HEK293 (cell line): ENCODE measurements at regions not wholly inside any gene's neighbourhood (a gene's known extent, or its start where the extent isn't known, plus 50 kb on each side); places are given as distances from the start of the nearest gene placed in this dataset.

ENCODE experiments used
- CTCF ChIA-PET: fragments of 350-600 bp; formaldehyde crosslinking; extraction: SDS; loops from one replicate; lab custom pipeline; 2021; ENCODE audit warnings: antibody characterized with exemption; lab: Yijun Ruan, JAX
- POLR2A ChIA-PET: fragments of 300-600 bp; formaldehyde crosslinking; extraction: SDS; loops from one replicate; lab custom pipeline; 2020; ENCODE audit warnings: antibody characterized with exemption, inconsistent platforms; lab: Yijun Ruan, JAX
- H3K27ac ChIP-seq: fragments of 200-500 bp; sonication (Bioruptor generic); 2 replicates; pipeline ENCODE4 v1.5.1; 2014; ENCODE audit warnings: low read depth, low read length, control low read depth, inconsistent platforms; ENCODE audit errors: extremely low read depth
- H3K36me3 ChIP-seq, 2 experiments: fragments of 200-500 bp in 1 of 2; sonication (Bioruptor generic) in 1 of 2; 1 replicate in 1 of 2; 2 replicates in 1 of 2; pipeline ENCODE4 v1.5.1; 2014 to 2017; ENCODE audit warnings: inconsistent platforms in 2 of 2, low read length in 2 of 2; ENCODE audit not compliant: control insufficient read depth in 2 of 2, insufficient read depth in 1 of 2
- H3K4me1 ChIP-seq: fragments of 200-500 bp; sonication (Bioruptor generic); 2 replicates; pipeline ENCODE4 v1.5.1; 2014; ENCODE audit warnings: mild to moderate bottlenecking, low read length, inconsistent platforms; ENCODE audit not compliant: control insufficient read depth, insufficient read depth
- H3K4me3 ChIP-seq: 2 replicates; pipeline ENCODE4 v1.5.1; 2011; ENCODE audit warnings: low read depth, mild to moderate bottlenecking, control low read depth, low read length, moderate library complexity
- H3K9me3 ChIP-seq: fragments of 200-500 bp; sonication (Bioruptor generic); 2 replicates; pipeline ENCODE4 v1.5.1; 2014; ENCODE audit warnings: low read depth, low read length, inconsistent platforms; ENCODE audit not compliant: control insufficient read depth, insufficient read depth
- EGR2 ChIP-seq: fragments of 450-650 bp; formaldehyde crosslinking; IDR thresholded peaks from 2 replicates; pipeline ENCODE4 v1.5.1; 2016; ENCODE audit warnings: low read depth, missing biosample characterization, missing genetic modification characterization
- KLF10 ChIP-seq: fragments of 450-650 bp; IDR thresholded peaks from 2 replicates; pipeline ENCODE4 v1.5.1; 2018; ENCODE audit warnings: missing biosample characterization, mild to moderate bottlenecking, missing genetic modification characterization
- KLF9 ChIP-seq: fragments of 450-650 bp; formaldehyde crosslinking; IDR thresholded peaks from 2 replicates; pipeline ENCODE4 v1.5.1; 2016; ENCODE audit warnings: missing biosample characterization, missing genetic modification characterization, low read depth
- OSR2 ChIP-seq: fragments of 450-650 bp; formaldehyde crosslinking; IDR thresholded peaks from 2 replicates; pipeline ENCODE4 v1.5.1; 2016; ENCODE audit warnings: missing biosample characterization, missing genetic modification characterization
- REPIN1 ChIP-seq: fragments of 450-650 bp; formaldehyde crosslinking; IDR thresholded peaks from 2 replicates; pipeline ENCODE4 v1.5.1; 2017; ENCODE audit warnings: missing biosample characterization, missing genetic modification characterization, low read depth
- ZNF133 ChIP-seq: fragments of 450-650 bp; formaldehyde crosslinking; IDR thresholded peaks from 2 replicates; pipeline ENCODE4 v1.5.1; 2016; ENCODE audit warnings: missing biosample characterization, missing genetic modification characterization
- ZNF18 ChIP-seq: fragments of 450-650 bp; formaldehyde crosslinking; IDR thresholded peaks from 2 replicates; pipeline ENCODE4 v1.5.1; 2016; ENCODE audit warnings: missing biosample characterization, missing genetic modification characterization
- ZNF184 ChIP-seq: fragments of 450-650 bp; IDR thresholded peaks from 2 replicates; pipeline ENCODE4 v1.5.1; 2018; ENCODE audit warnings: missing biosample characterization, mild to moderate bottlenecking, missing genetic modification characterization
- ZNF26 ChIP-seq: fragments of 450-650 bp; formaldehyde crosslinking; IDR thresholded peaks from 2 replicates; pipeline ENCODE4 v1.5.1; 2016; ENCODE audit warnings: missing biosample characterization, missing genetic modification characterization
- ZNF416 ChIP-seq: fragments of 450-650 bp; formaldehyde crosslinking; IDR thresholded peaks from 2 replicates; pipeline ENCODE4 v1.5.1; 2016; ENCODE audit warnings: missing biosample characterization, missing genetic modification characterization
- ZNF433 ChIP-seq: fragments of 450-650 bp; formaldehyde crosslinking; IDR thresholded peaks from 2 replicates; pipeline ENCODE4 v1.5.1; 2016; ENCODE audit warnings: missing biosample characterization, missing genetic modification characterization, low read depth
- ZNF473 ChIP-seq: fragments of 450-650 bp; formaldehyde crosslinking; IDR thresholded peaks from 2 replicates; pipeline ENCODE4 v1.5.1; 2017; ENCODE audit warnings: missing biosample characterization, missing genetic modification characterization
- ZNF513 ChIP-seq: fragments of 450-650 bp; IDR thresholded peaks from 2 replicates; pipeline ENCODE4 v1.5.1; 2018; ENCODE audit warnings: missing biosample characterization, missing genetic modification characterization
- ZNF571 ChIP-seq: fragments of 450-650 bp; formaldehyde crosslinking; IDR thresholded peaks from 2 replicates; pipeline ENCODE4 v1.5.0; 2017; ENCODE audit warnings: missing biosample characterization, missing genetic modification characterization
- ZNF580 ChIP-seq: fragments of 450-650 bp; formaldehyde crosslinking; IDR thresholded peaks from 2 replicates; pipeline ENCODE4 v1.5.1; 2016; ENCODE audit warnings: missing biosample characterization, missing genetic modification characterization
- ZNF600 ChIP-seq: fragments of 450-650 bp; formaldehyde crosslinking; IDR thresholded peaks from 2 replicates; pipeline ENCODE4 v1.5.1; 2016; ENCODE audit warnings: missing biosample characterization, missing genetic modification characterization
- ZNF623 ChIP-seq: fragments of 450-650 bp; formaldehyde crosslinking; IDR thresholded peaks from 2 replicates; pipeline ENCODE4 v1.5.1; 2016; ENCODE audit warnings: missing biosample characterization, missing genetic modification characterization
- ZNF660 ChIP-seq: fragments of 450-650 bp; IDR thresholded peaks from 2 replicates; pipeline ENCODE4 v1.5.1; 2018; ENCODE audit warnings: missing biosample characterization, mild to moderate bottlenecking, missing genetic modification characterization
- ZNF701 ChIP-seq: fragments of 450-650 bp; formaldehyde crosslinking; IDR thresholded peaks from 2 replicates; pipeline ENCODE4 v1.5.1; 2016; ENCODE audit warnings: missing biosample characterization, missing genetic modification characterization
- ZNF747 ChIP-seq: fragments of 450-650 bp; formaldehyde crosslinking; IDR thresholded peaks from 2 replicates; pipeline ENCODE4 v1.5.1; 2016; ENCODE audit warnings: missing biosample characterization, missing genetic modification characterization
- ZNF830 ChIP-seq: fragments of 450-650 bp; IDR thresholded peaks from 2 replicates; pipeline ENCODE4 v1.5.0; 2018; ENCODE audit warnings: missing biosample characterization, missing genetic modification characterization, low read depth, mild to moderate bottlenecking, moderate library complexity
- ZXDB ChIP-seq: fragments of 450-650 bp; formaldehyde crosslinking; IDR thresholded peaks from 2 replicates; pipeline ENCODE4 v1.5.1; 2016; ENCODE audit warnings: missing biosample characterization, missing genetic modification characterization

GRCh38 chr7:11228515-11228914, 254.8 kb downstream of the PHF14 start:
- CTCF ChIA-PET = interaction anchor here (0.6 to 4.7 kb wide), 3 partner anchors 17 to 400 kb away, joined by 3 to 24 read pairs (median 5); no protein-coding TSS in a partner anchor
- H3K36me3 ChIP-seq = no peaks in the 10 kb centered on the region
- no peaks in the 10 kb centered on the region for H3K9me3 ChIP-seq
- no peak overlapping the region for H3K4me3 ChIP-seq
- no peak for TF ChIP-seq REPIN1 (tag by site-specific recombination)
- peak; percentile 31; the same call in 1 of the 2 replicates for TF ChIP-seq ZNF18
- no peak for TF ChIP-seq ZNF133 (tag by site-specific recombination)
- POLR2A ChIA-PET = no interaction called here
- no peak overlapping the region for H3K27ac ChIP-seq
- peaks cover 8% of the 10 kb centered on the region for H3K4me1 ChIP-seq

GRCh38 chr7:11231190-11231589, 257.5 kb downstream of the PHF14 start:
- POLR2A ChIA-PET = no interaction called here
- CTCF ChIA-PET = no interaction called here

GRCh38 chr7:11232462-11232861, 258.8 kb downstream of the PHF14 start:
- TF ChIP-seq KLF9 (tag by site-specific recombination) (no peak), KLF10 (tag by site-specific recombination) (no peak), ZNF580 (tag by site-specific recombination) (no peak), ZNF571 (tag by site-specific recombination) (no peak), ZNF433 (no peak), ZNF701 (no peak), ZNF747 (no peak), ZNF600 (tag by site-specific recombination) (no peak), ZNF830 (tag by site-specific recombination) (no peak), ZNF660 (tag by site-specific recombination) (no peak), ZNF513 (tag by site-specific recombination) (no peak), OSR2 (tag by site-specific recombination) (no peak), ZNF416 (tag by site-specific recombination) (no peak), ZNF473 (no peak), ZNF184 (no peak), ZNF26 (tag by site-specific recombination) (no peak), ZNF623 (no peak), EGR2 (tag by site-specific recombination) (no peak)
- TF ChIP-seq, all 188 proteins: peak for 0
- peaks cover 3% of the 10 kb centered on the region; the same call in 1 of the 2 replicates for H3K4me1 ChIP-seq
- H3K27ac ChIP-seq = no peak overlapping the region
- H3K36me3 ChIP-seq = no peaks in the 10 kb centered on the region
- H3K4me3 ChIP-seq = no peak overlapping the region
- CTCF ChIA-PET = no interaction called here
- H3K9me3 ChIP-seq = no peaks in the 10 kb centered on the region
- POLR2A ChIA-PET = no interaction called here

More at GRCh38 chr7:11231190-11231589, 257.5 kb downstream of the PHF14 start:
- H3K4me1 ChIP-seq = peaks cover 4% of the 10 kb centered on the region
- H3K4me3 ChIP-seq = no peak overlapping the region
- no peak for TF ChIP-seq ZXDB
- no peaks in the 10 kb centered on the region for H3K9me3 ChIP-seq
- H3K36me3 ChIP-seq = no peaks in the 10 kb centered on the region
- no peak overlapping the region for H3K27ac ChIP-seq
